ENCODE measurements at regions not wholly inside any gene's neighbourhood (a gene's known extent, or its start where the extent isn't known, plus 50 kb on each side); places are given as distances from the start of the nearest gene placed in this dataset.

DNA sequence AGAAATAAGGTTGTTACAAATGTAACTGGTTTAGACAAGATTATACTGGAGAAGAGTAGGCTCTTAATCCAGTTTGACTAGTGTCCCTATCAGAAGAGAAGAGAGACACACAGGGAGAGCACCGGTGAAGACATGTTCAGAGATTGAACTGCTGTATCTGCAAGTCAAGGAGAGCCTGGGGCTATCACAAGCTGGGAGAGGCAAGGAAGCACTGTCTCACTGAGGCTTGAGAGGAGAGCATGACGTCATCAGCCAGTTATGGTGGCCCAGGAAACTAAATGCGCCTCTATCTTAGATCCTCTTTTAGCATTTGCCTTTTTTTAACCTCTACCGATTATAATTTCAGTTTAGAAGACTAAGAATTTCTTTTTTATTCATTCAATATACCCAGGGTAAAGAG lies 583.4 kb downstream of the TRAM1L1 start:
- H3K4me3 ChIP-seq (ENCODE audit: low read depth, low read length): no peak overlapping the region
- TF ChIP-seq, protein P1, sequence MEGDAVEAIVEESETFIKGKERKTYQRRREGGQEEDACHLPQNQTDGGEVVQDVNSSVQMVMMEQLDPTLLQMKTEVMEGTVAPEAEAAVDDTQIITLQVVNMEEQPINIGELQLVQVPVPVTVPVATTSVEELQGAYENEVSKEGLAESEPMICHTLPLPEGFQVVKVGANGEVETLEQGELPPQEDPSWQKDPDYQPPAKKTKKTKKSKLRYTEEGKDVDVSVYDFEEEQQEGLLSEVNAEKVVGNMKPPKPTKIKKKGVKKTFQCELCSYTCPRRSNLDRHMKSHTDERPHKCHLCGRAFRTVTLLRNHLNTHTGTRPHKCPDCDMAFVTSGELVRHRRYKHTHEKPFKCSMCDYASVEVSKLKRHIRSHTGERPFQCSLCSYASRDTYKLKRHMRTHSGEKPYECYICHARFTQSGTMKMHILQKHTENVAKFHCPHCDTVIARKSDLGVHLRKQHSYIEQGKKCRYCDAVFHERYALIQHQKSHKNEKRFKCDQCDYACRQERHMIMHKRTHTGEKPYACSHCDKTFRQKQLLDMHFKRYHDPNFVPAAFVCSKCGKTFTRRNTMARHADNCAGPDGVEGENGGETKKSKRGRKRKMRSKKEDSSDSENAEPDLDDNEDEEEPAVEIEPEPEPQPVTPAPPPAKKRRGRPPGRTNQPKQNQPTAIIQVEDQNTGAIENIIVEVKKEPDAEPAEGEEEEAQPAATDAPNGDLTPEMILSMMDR (IDR thresholded peaks at IDR 0.05; ENCODE audit: borderline replicate concordance, insufficient read depth, low read depth, low read length): no peak

DNA sequence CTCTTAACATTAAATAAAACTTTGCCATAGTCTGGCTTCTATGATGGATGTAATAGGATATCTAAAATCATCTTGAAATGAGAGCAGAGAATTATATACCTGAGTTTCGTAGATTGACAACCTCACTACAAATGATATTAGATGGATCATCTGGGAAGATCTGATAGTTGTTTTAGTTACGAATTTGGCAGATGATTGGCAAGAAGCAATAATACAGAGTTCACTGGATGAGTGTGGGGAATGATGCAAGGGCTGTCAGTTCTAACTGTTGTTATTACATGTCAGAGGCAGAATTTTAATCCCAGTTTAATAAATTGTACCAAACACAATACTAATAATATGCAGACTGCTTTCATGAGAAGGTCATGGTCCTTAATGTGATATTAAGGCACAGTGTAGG lies 585.2 kb downstream of the TRAM1L1 start:
- no peak overlapping the region for H3K4me3 ChIP-seq (ENCODE audit: low read depth, low read length)
- TF ChIP-seq, protein P1 (IDR thresholded peaks at IDR 0.05; ENCODE audit: borderline replicate concordance, insufficient read depth, low read depth, low read length): no peak

DNA sequence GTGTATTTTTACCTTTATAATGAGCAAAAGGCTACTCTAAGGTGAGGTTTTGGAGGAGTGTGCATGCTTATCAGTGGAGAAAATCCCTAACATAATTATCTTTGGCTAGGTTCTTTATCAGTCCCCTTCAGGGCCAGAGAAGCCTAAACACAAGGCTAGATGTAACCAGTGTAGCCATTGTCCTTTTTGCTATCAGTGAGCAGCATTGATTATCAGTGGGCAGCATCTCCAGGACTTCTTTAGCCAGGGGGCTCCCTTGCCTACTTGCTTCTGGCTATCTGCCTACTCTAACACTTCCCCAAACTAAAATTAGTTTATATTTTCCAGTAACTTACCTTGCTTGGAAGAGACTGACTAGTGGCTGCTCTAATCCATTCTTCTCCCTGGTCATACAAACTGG lies 595.6 kb downstream of the TRAM1L1 start:
- TF ChIP-seq, protein P1 (IDR thresholded peaks at IDR 0.05; ENCODE audit: borderline replicate concordance, insufficient read depth, low read depth, low read length): no peak
- H3K4me3 ChIP-seq (ENCODE audit: low read depth, low read length): no peak overlapping the region

DNA sequence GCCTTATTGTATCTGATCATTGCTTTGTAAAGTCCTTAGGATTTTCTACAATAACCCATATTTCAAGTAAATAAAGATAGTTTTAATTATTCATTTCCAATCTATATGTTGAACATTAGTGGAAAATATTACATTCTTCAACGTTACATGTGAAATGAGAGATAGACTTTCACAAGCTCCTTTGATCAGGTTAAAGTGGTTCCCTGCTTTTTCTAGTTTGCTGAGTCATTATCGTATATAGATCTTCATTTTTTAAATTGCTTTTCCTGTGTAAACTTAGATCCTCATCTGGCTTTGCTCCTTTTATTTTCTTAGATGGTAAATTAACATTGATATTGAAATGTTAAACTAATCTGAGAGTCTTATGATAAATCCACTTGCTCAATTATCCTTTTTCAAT lies 599.0 kb downstream of the TRAM1L1 start:
- no peak overlapping the region for H3K4me3 ChIP-seq (ENCODE audit: low read depth, low read length)
- TF ChIP-seq, protein P1 (IDR thresholded peaks at IDR 0.05; ENCODE audit: borderline replicate concordance, insufficient read depth, low read depth, low read length): no peak

DNA sequence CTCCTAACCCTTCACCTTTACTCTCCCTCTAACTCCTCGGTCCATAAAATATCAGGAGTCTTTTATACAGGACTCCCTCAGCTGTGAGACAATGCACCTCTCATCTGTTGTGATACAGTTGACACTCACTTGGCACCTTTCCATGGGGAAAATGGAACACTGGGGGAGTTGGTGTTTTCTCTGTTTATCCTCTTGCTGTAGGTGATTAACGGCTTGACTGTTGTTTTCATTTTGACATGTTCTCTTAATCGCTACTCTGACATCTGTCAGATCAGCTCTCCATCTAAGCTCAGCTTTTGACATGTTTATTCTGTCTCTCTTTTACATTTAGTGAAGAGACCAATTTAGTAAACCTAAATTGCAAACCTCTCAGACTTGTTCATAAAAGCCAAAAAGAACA lies 604.8 kb downstream of the TRAM1L1 start:
- TF ChIP-seq, protein P1 (IDR thresholded peaks at IDR 0.05; ENCODE audit: borderline replicate concordance, insufficient read depth, low read depth, low read length): no peak
- H3K4me3 ChIP-seq (ENCODE audit: low read depth, low read length): no peak overlapping the region

DNA sequence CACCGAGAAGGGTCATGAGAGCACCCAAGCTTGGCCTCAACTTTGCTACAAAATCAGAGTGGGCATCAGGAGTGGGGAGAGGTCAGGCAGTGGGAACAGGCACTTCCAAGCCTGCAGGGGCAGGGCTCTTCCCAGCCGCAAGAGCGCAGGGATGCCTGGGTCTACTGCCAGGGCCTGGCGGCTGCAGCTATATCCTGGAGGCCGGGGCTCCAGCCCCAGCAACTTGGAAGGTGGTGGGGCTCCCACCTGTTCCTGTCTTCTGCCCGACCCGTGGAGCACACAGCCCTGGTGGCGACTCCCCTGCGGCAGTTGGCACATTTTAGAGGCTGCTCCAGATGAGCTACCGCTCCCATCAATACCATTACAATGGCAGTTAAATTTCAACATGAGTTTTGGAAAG lies 607.0 kb downstream of the TRAM1L1 start:
- TF ChIP-seq, protein P1 (IDR thresholded peaks at IDR 0.05; ENCODE audit: borderline replicate concordance, insufficient read depth, low read depth, low read length): no peak
- H3K4me3 ChIP-seq (ENCODE audit: low read depth, low read length): no peak overlapping the region

DNA sequence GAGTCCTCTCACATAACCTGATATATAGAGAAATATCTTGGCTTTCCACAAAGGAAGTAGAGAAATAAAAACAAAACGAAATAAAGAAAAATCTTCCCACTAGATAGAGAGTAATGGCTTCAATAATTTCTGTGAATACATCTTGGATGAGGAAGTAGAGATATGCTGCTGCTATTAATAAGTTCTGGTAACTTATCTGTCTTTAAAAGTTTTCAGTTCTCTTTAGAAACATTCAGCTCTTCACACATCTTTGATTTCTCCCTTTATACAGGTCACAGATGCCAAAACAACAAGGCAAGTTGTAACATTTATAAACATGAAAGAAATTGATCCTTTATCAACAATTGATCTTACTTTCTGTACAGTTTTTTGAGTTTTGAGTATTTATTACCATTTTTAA lies 615.8 kb downstream of the TRAM1L1 start:
- TF ChIP-seq, protein P1 (IDR thresholded peaks at IDR 0.05; ENCODE audit: borderline replicate concordance, insufficient read depth, low read depth, low read length): no peak
- no peak overlapping the region for H3K4me3 ChIP-seq (ENCODE audit: low read depth, low read length)

Measured in GM12875 (cell line).